22Rv1 (cell line): ENCODE measurements at regions not wholly inside any gene's neighbourhood (a gene's known extent, or its start where the extent isn't known, plus 50 kb on each side); places are given as distances from the start of the nearest gene placed in this dataset.

ENCODE experiments used
- H3K27ac ChIP-seq: fragments of 450-650 bp; 2 replicates; pipeline ENCODE4 v1.5.1; 2017
- CTCF ChIP-seq: fragments of 450-650 bp; IDR thresholded peaks from 2 replicates; pipeline ENCODE4 v1.5.1; 2017; ENCODE audit warnings: mild to moderate bottlenecking
- ZFX ChIP-seq: fragments of 450-650 bp; IDR thresholded peaks from 2 replicates; pipeline ENCODE4 v1.6.1; 2017; ENCODE audit warnings: antibody characterized with exemption, borderline replicate concordance

- TF ChIP-seq CTCF (no peak), ZFX (no peak)
- no peak overlapping the region for H3K27ac ChIP-seq
These were observed 248.3 kb downstream of the PHLDA1 start for GRCh38 chr12:75783093-75783877.

- H3K27ac ChIP-seq = no peak overlapping the region
- TF ChIP-seq CTCF (no peak), ZFX (no peak)
These were observed 249.5 kb downstream of the PHLDA1 start for GRCh38 chr12:75782069-75782581.

- TF ChIP-seq ZFX (no peak), CTCF (no peak)
- H3K27ac ChIP-seq = no peak overlapping the region
These were observed 250.0 kb downstream of the PHLDA1 start for GRCh38 chr12:75781532-75782046.

GRCh38 chr12:75779891-75780496 lies 251.6 kb downstream of the PHLDA1 start:
- TF ChIP-seq ZFX (no peak), CTCF (no peak)
- no peak overlapping the region for H3K27ac ChIP-seq

- no peak for TF ChIP-seq CTCF
- TF ChIP-seq ZFX = no peak
- no peak overlapping the region for H3K27ac ChIP-seq
These were observed 257.1 kb downstream of the PHLDA1 start for GRCh38 chr12:75774261-75775052.

GRCh38 chr12:75773377-75773776 lies 258.2 kb downstream of the PHLDA1 start:
- TF ChIP-seq ZFX (no peak), CTCF (no peak)
- H3K27ac ChIP-seq = no peak overlapping the region
